Gastrocnemius medialis (tissue), 4 donors: ENCODE measurements at regions not wholly inside any gene's neighbourhood (a gene's known extent, or its start where the extent isn't known, plus 50 kb on each side); places are given as distances from the start of the nearest gene placed in this dataset.

Source experiments
- CTCF ChIP-seq, 5 experiments: fragments of 450-650 bp in 3 of 5; fragments of 200-600 bp in 2 of 5; sonication (generic) in 2 of 5; IDR thresholded peaks in 4 of 5; conservative IDR thresholded peaks in 1 of 5; 1 replicate in 4 of 5; 2 replicates in 1 of 5; pipeline ENCODE4 v1.5.1; 2016 to 2019; ENCODE audit warnings: antibody characterized with exemption in 5 of 5, mild to moderate bottlenecking in 3 of 5, moderate library complexity in 3 of 5
- POLR2A ChIP-seq, 2 donors: fragments of 450-650 bp; IDR thresholded peaks; one replicate each; pipeline ENCODE4 v1.6.1; 2017; ENCODE audit warnings: antibody characterized with exemption in 2 of 2, mild to moderate bottlenecking in 2 of 2, moderate library complexity in 2 of 2

- TF ChIP-seq POLR2A (IDR thresholded peaks at IDR 0.05), result no peak
- TF ChIP-seq CTCF (IDR thresholded peaks at IDR 0.05 in 4 of 5, conservative IDR thresholded peaks at IDR 0.05 in 1 of 5), result no peak
Observed at GRCh38 chr3:89876116-89876515, 768.7 kb downstream of the EPHA3 start.
